Tibial nerve (tissue), 4 donors: ENCODE measurements at regions not wholly inside any gene's neighbourhood (a gene's known extent, or its start where the extent isn't known, plus 50 kb on each side); places are given as distances from the start of the nearest gene placed in this dataset.

Experiments used
- CTCF ChIP-seq, 5 experiments: fragments of 200-600 bp in 3 of 5; fragments of 450-650 bp in 2 of 5; sonication (generic) in 3 of 5; IDR thresholded peaks; one replicate each; pipeline ENCODE4 v1.5.1; 2016 to 2019; ENCODE audit warnings: antibody characterized with exemption in 5 of 5, mild to moderate bottlenecking in 3 of 5, moderate library complexity in 2 of 5
- EP300 ChIP-seq, 2 donors: sonication (generic); formaldehyde crosslinking; IDR thresholded peaks; one replicate each; pipeline ENCODE4 v1.6.1; 2017; ENCODE audit warnings: antibody characterized with exemption in 2 of 2, mild to moderate bottlenecking in 1 of 2
- POLR2A ChIP-seq, 2 donors: fragments of 450-650 bp; IDR thresholded peaks; one replicate each; pipeline ENCODE4 v1.6.1; 2017; ENCODE audit warnings: antibody characterized with exemption in 2 of 2, mild to moderate bottlenecking in 2 of 2, moderate library complexity in 2 of 2

GRCh38 chr14:45891417-45892080, 638.5 kb upstream of the MIS18BP1 start:
- TF ChIP-seq EP300 (IDR thresholded peaks at IDR 0.05) (no peak), CTCF (IDR thresholded peaks at IDR 0.05) (no peak), POLR2A (IDR thresholded peaks at IDR 0.05) (no peak)
